NCI-H345 treated with DMSO at 0.1 percent for 48 hours (cell line): ENCODE measurements at regions not wholly inside any gene's neighbourhood (a gene's known extent, or its start where the extent isn't known, plus 50 kb on each side); places are given as distances from the start of the nearest gene placed in this dataset.
"Not testable (repeated sequence)": the region's sequence is repeated elsewhere in the genome, so short reads cannot be mapped to it uniquely, and the experiment has no call there.

Experiments used
- DNase-seq: peaks from one replicate; lab custom pipeline; 2025; ENCODE audit not compliant: unreplicated experiment; lab: John Stamatoyannopoulos, UW

GRCh38 chr2:382728-383022 lies 94.8 kb upstream of the ALKAL2 start:
- no peak for DNase-seq

- no peak for DNase-seq
Observed at GRCh38 chr2:381941-382727, 94.2 kb upstream of the ALKAL2 start.

- DNase-seq = no peak
Observed at GRCh38 chr2:381181-381580, 93.3 kb upstream of the ALKAL2 start.

- DNase-seq = no peak
Observed at GRCh38 chr2:380772-381171, 92.9 kb upstream of the ALKAL2 start.

- no peak for DNase-seq
Observed at GRCh38 chr2:380221-380620, 92.3 kb upstream of the ALKAL2 start.

GRCh38 chr2:379778-380177 lies 91.9 kb upstream of the ALKAL2 start:
- DNase-seq = no peak

GRCh38 chr2:378364-378763 lies 90.5 kb upstream of the ALKAL2 start:
- no peak for DNase-seq

GRCh38 chr2:377414-377813 lies 89.5 kb upstream of the ALKAL2 start:
- DNase-seq = no peak

GRCh38 chr2:375956-376307 lies 88.0 kb upstream of the ALKAL2 start:
- DNase-seq = no peak

- no peak for DNase-seq
Observed at GRCh38 chr2:375270-375955, 87.5 kb upstream of the ALKAL2 start.

GRCh38 chr2:368386-368785 lies 80.5 kb upstream of the ALKAL2 start:
- DNase-seq = no peak

GRCh38 chr2:367246-367645 lies 79.4 kb upstream of the ALKAL2 start:
- DNase-seq = no peak

- DNase-seq = no peak
Observed at GRCh38 chr2:366706-367105, 78.8 kb upstream of the ALKAL2 start.

- DNase-seq = no peak
Observed at GRCh38 chr2:365367-366275, 77.7 kb upstream of the ALKAL2 start.

- DNase-seq = no peak
Observed at GRCh38 chr2:363824-364470, 76.1 kb upstream of the ALKAL2 start.

- DNase-seq = no peak
Observed at GRCh38 chr2:362924-363323, 75.0 kb upstream of the ALKAL2 start.

GRCh38 chr2:360124-360523 lies 72.2 kb upstream of the ALKAL2 start:
- DNase-seq = no peak

- no peak for DNase-seq
Observed at GRCh38 chr2:359047-359446, 71.2 kb upstream of the ALKAL2 start.

GRCh38 chr2:357811-358210 lies 69.9 kb upstream of the ALKAL2 start:
- no peak for DNase-seq

GRCh38 chr2:356304-356703 lies 68.4 kb upstream of the ALKAL2 start:
- not testable (repeated sequence) for DNase-seq

GRCh38 chr2:355773-356172 lies 67.9 kb upstream of the ALKAL2 start:
- DNase-seq = no peak
